Loucy (cell line): ENCODE measurements at regions not wholly inside any gene's neighbourhood (a gene's known extent, or its start where the extent isn't known, plus 50 kb on each side); places are given as distances from the start of the nearest gene placed in this dataset.
A peak's percentile ranks its signal among the peaks of the same experiment; 100 is the strongest.
"Not testable (repeated sequence)": the region's sequence is repeated elsewhere in the genome, so short reads cannot be mapped to it uniquely, and the experiment has no call there.

Source experiments
- H2AFZ ChIP-seq: fragments of 200-600 bp; sonication (generic); 2 replicates; pipeline ENCODE4 v1.6.0; 2016; ENCODE audit warnings: antibody characterized with exemption, mild to moderate bottlenecking, low read length, moderate library complexity
- H3F3A ChIP-seq: fragments of 200-600 bp; 2 replicates; pipeline ENCODE4 v1.6.0; 2016; ENCODE audit warnings: antibody characterized with exemption, low read depth, mild to moderate bottlenecking
- H3K27me3 ChIP-seq: fragments of 200-600 bp; sonication (generic); 2 replicates; pipeline ENCODE4 v1.6.1; 2014; ENCODE audit warnings: low read length, mild to moderate bottlenecking; ENCODE audit not compliant: insufficient read depth, poor library complexity, severe bottlenecking
- H3K36me3 ChIP-seq: fragments of 200-600 bp; sonication (generic); 2 replicates; pipeline ENCODE4 v1.6.1; 2016; ENCODE audit warnings: low read length; ENCODE audit not compliant: insufficient read depth
- H3K4me1 ChIP-seq: fragments of 200-600 bp; sonication (generic); 2 replicates; pipeline ENCODE4 v1.5.1; 2014; ENCODE audit warnings: low read length, mild to moderate bottlenecking; ENCODE audit not compliant: insufficient read depth, poor library complexity, severe bottlenecking
- H3K4me2 ChIP-seq: fragments of 200-600 bp; sonication (generic); 2 replicates; pipeline ENCODE4 v1.6.0; 2014; ENCODE audit warnings: antibody characterized with exemption, low read length, low read depth, mild to moderate bottlenecking; ENCODE audit not compliant: poor library complexity, severe bottlenecking
- H3K4me3 ChIP-seq: fragments of 200-600 bp; sonication (generic); 2 replicates; pipeline ENCODE4 v1.5.1; 2014; ENCODE audit warnings: low read length, mild to moderate bottlenecking, mixed read lengths; ENCODE audit not compliant: poor library complexity, severe bottlenecking
- H3K79me2 ChIP-seq: fragments of 200-600 bp; sonication (generic); 2 replicates; pipeline ENCODE4 v1.6.1; 2014; ENCODE audit warnings: low read length; ENCODE audit not compliant: insufficient read depth
- H3K9ac ChIP-seq: fragments of 200-600 bp; sonication (generic); 2 replicates; pipeline ENCODE4 v1.6.0; 2014; ENCODE audit warnings: mild to moderate bottlenecking, low read depth, low read length, moderate library complexity; ENCODE audit not compliant: poor library complexity, severe bottlenecking
- H3K9me2 ChIP-seq: fragments of 200-600 bp; sonication (generic); replicated peaks from 2 replicates; pipeline ENCODE4 v1.6.1; 2016; ENCODE audit warnings: low read depth, low read length, mixed read lengths
- H3K9me3 ChIP-seq: fragments of 200-600 bp; sonication (generic); 2 replicates; pipeline ENCODE4 v1.6.1; 2014; ENCODE audit warnings: mild to moderate bottlenecking, antibody characterized with exemption, low read length, low read depth; ENCODE audit not compliant: insufficient read depth
- H4K20me1 ChIP-seq: fragments of 200-600 bp; sonication (generic); 2 replicates; pipeline ENCODE4 v1.6.0; 2014; ENCODE audit warnings: antibody characterized with exemption, low read length, mild to moderate bottlenecking; ENCODE audit not compliant: insufficient read depth, poor library complexity, severe bottlenecking
- CTCF ChIP-seq: fragments of 200-600 bp; sonication (generic); conservative IDR thresholded peaks from 2 replicates; pipeline ENCODE4 v1.5.1; 2014; ENCODE audit warnings: mild to moderate bottlenecking, antibody characterized with exemption, low read length
- EZH2phosphoT487 ChIP-seq: fragments of 200-600 bp; IDR thresholded peaks from 2 replicates; pipeline ENCODE4 v1.6.1; 2018; ENCODE audit warnings: antibody characterized with exemption, mild to moderate bottlenecking, moderate library complexity, borderline replicate concordance

- H3K9me3 ChIP-seq, result no peaks in the 10 kb centered on the region
- H3K4me1 ChIP-seq, result peaks cover 7% of the 10 kb centered on the region
- H2AFZ ChIP-seq, result no peak overlapping the region
- TF ChIP-seq EZH2phosphoT487 (no peak), CTCF (no peak)
- no peaks in the 10 kb centered on the region for H3F3A ChIP-seq
- H3K36me3 ChIP-seq, result no peaks in the 10 kb centered on the region
- no peaks in the 10 kb centered on the region for H3K79me2 ChIP-seq
- H3K4me3 ChIP-seq, result no peak overlapping the region
- no peak overlapping the region for H3K4me2 ChIP-seq
- H3K9me2 ChIP-seq, result no peaks in the 10 kb centered on the region
- no peak overlapping the region for H3K9ac ChIP-seq
- no peaks in the 10 kb centered on the region for H4K20me1 ChIP-seq
- H3K27me3 ChIP-seq, result no peaks in the 10 kb centered on the region
These were observed 169.4 kb downstream of the NRN1 start for GRCh38 chr6:5837323-5837722.

- not testable (repeated sequence) for H2AFZ ChIP-seq, H3K9me2 ChIP-seq, H4K20me1 ChIP-seq, H3K36me3 ChIP-seq, H3K27me3 ChIP-seq, H3K9me3 ChIP-seq, H3K79me2 ChIP-seq, H3K4me3 ChIP-seq, H3F3A ChIP-seq, H3K9ac ChIP-seq, H3K4me2 ChIP-seq
- peaks cover 14% of the 10 kb centered on the region for H3K4me1 ChIP-seq
These were observed 170.1 kb downstream of the NRN1 start for GRCh38 chr6:5836597-5836996.

GRCh38 chr6:5833120-5833519 is 173.6 kb downstream of the NRN1 start:
- Histone ChIP-seq H3K9me2 (no peaks in the 10 kb centered on the region), H3K4me1 (peaks cover 28% of the 10 kb centered on the region), H3K9me3 (no peaks in the 10 kb centered on the region), H3K4me3 (no peak overlapping the region), H2AFZ (no peak overlapping the region), H3K9ac (peak overlapping the region; percentile 32), H3K36me3 (no peaks in the 10 kb centered on the region), H3K27me3 (no peaks in the 10 kb centered on the region), H4K20me1 (no peaks in the 10 kb centered on the region), H3K79me2 (no peaks in the 10 kb centered on the region), H3K4me2 (peak overlapping the region; percentile 63), H3F3A (no peaks in the 10 kb centered on the region)
- TF ChIP-seq EZH2phosphoT487, result no peak

- H2AFZ ChIP-seq, result peak overlapping the region; percentile 26; the same call in 1 of the 2 replicates
These were observed 174.1 kb downstream of the NRN1 start for GRCh38 chr6:5832668-5833067.

GRCh38 chr6:5831219-5831862 is 175.4 kb downstream of the NRN1 start:
- Histone ChIP-seq H3K9ac (peak overlapping the region; percentile 68), H2AFZ (peak overlapping the region; percentile 42; the same call in 1 of the 2 replicates), H3K4me2 (peak overlapping the region; percentile 63), H3K4me1 (peaks cover 28% of the 10 kb centered on the region), H3K4me3 (peak overlapping the region; percentile 45)
- H3K36me3 ChIP-seq, H3F3A ChIP-seq, H3K9me3 ChIP-seq, H3K79me2 ChIP-seq, H3K9me2 ChIP-seq, H3K27me3 ChIP-seq, H4K20me1 ChIP-seq: not testable (repeated sequence)

More at GRCh38 chr6:5832668-5833067, 174.1 kb downstream of the NRN1 start:
- H3K36me3 ChIP-seq, result no peaks in the 10 kb centered on the region
- TF ChIP-seq CTCF (no peak), EZH2phosphoT487 (no peak)
- no peaks in the 10 kb centered on the region for H3K79me2 ChIP-seq
- no peaks in the 10 kb centered on the region for H4K20me1 ChIP-seq
- no peak overlapping the region for H3K4me3 ChIP-seq
- H3K9me3 ChIP-seq, result no peaks in the 10 kb centered on the region
- H3K4me1 ChIP-seq, result peaks cover 28% of the 10 kb centered on the region
- no peaks in the 10 kb centered on the region for H3K27me3 ChIP-seq
- peak overlapping the region; percentile 63 for H3K4me2 ChIP-seq
- peak overlapping the region; percentile 32 for H3K9ac ChIP-seq
- H3K9me2 ChIP-seq, result no peaks in the 10 kb centered on the region
- no peaks in the 10 kb centered on the region for H3F3A ChIP-seq
